IMR-90 (cell line): ENCODE measurements at regions not wholly inside any gene's neighbourhood (a gene's known extent, or its start where the extent isn't known, plus 50 kb on each side); places are given as distances from the start of the nearest gene placed in this dataset.

Experiments used
- ATAC-seq: fragments of 200-7000 bp; cut with Tn5 transposase; 2 replicates; pipeline ENCODE4 v1.9.1; 2020; ENCODE audit warnings: low read depth, mild to moderate bottlenecking, moderate library complexity
- BruUV-seq: library from RNA; stranded (reverse); fragments of 400-500 nt; replicated peaks from 2 replicates; lab custom pipeline; 2021; lab: Mats Ljungman, UMichigan
- CTCF ChIA-PET: fragments of 300-600 bp; formaldehyde crosslinking; extraction: SDS; loops from one replicate; lab custom pipeline; 2021; ENCODE audit warnings: antibody characterized with exemption; lab: Yijun Ruan, JAX
- POLR2A ChIA-PET: fragments of 300-600 bp; sonication (Branson Sonifier 250); formaldehyde crosslinking; loops from one replicate; lab custom pipeline; 2022; ENCODE audit warnings: antibody characterized with exemption; ENCODE audit not compliant: unreplicated experiment; lab: Charles Lee
- DNase-seq: peaks from one replicate; pipeline ENCODE4 v3.0.0; 2013
- H2AFZ ChIP-seq: replicated peaks from 2 replicates; pipeline ENCODE3; 2013; ENCODE audit warnings: low read length, mild to moderate bottlenecking; ENCODE audit not compliant: poor library complexity
- H2AK5ac ChIP-seq: 2 replicates; pipeline ENCODE4 v1.6.1; 2013; ENCODE audit warnings: low read depth, low read length, inconsistent platforms
- H2AK9ac ChIP-seq: replicated peaks from 2 replicates; pipeline ENCODE3; 2013; ENCODE audit warnings: mild to moderate bottlenecking, low read depth, low read length, moderate library complexity; ENCODE audit not compliant: poor library complexity
- H2BK120ac ChIP-seq: 2 replicates; pipeline ENCODE4 v1.6.1; 2013; ENCODE audit warnings: low read depth, low read length, inconsistent platforms
- H2BK15ac ChIP-seq: 3 replicates; pipeline ENCODE4 v1.6.1; 2013; ENCODE audit warnings: low read depth, low read length, inconsistent platforms
- H2BK20ac ChIP-seq: 2 replicates; pipeline ENCODE4 v1.6.1; 2013; ENCODE audit warnings: low read depth, mild to moderate bottlenecking, inconsistent platforms, low read length, moderate library complexity
- H2BK5ac ChIP-seq: 2 replicates; pipeline ENCODE4 v1.6.1; 2013; ENCODE audit warnings: mild to moderate bottlenecking, low read depth, low read length, inconsistent platforms; ENCODE audit not compliant: poor library complexity, severe bottlenecking
- H3K14ac ChIP-seq: replicated peaks from 2 replicates; pipeline ENCODE4 v1.6.1; 2013; ENCODE audit warnings: low read depth, low read length, inconsistent platforms
- H3K18ac ChIP-seq: 2 replicates; pipeline ENCODE4 v1.6.1; 2013; ENCODE audit warnings: low read depth, low read length, control low read depth
- H3K23ac ChIP-seq: 2 replicates; pipeline ENCODE4 v1.6.1; 2013; ENCODE audit warnings: low read depth, low read length, inconsistent platforms
- H3K27ac ChIP-seq: 2 replicates; pipeline ENCODE4 v1.5.1; 2013; ENCODE audit warnings: mild to moderate bottlenecking, control low read depth, low read length; ENCODE audit not compliant: insufficient read depth
- H3K27me3 ChIP-seq: 2 replicates; pipeline ENCODE4 v1.6.1; 2013; ENCODE audit warnings: low read length; ENCODE audit not compliant: control insufficient read depth, insufficient read depth
- H3K36me3 ChIP-seq: 2 replicates; pipeline ENCODE4 v1.6.1; 2013; ENCODE audit warnings: low read length, mixed read lengths; ENCODE audit not compliant: control insufficient read depth, insufficient read depth
- H3K4ac ChIP-seq: 2 replicates; pipeline ENCODE4 v1.6.1; 2013; ENCODE audit warnings: low read depth, low read length, inconsistent platforms
- H3K4me1 ChIP-seq: 2 replicates; pipeline ENCODE4 v1.6.1; 2013; ENCODE audit warnings: low read length, mixed read lengths; ENCODE audit not compliant: control insufficient read depth, insufficient read depth
- H3K4me2 ChIP-seq: 2 replicates; pipeline ENCODE4 v1.6.1; 2013; ENCODE audit warnings: low read depth, mild to moderate bottlenecking, control low read depth, low read length, moderate library complexity
- H3K4me3 ChIP-seq: 2 replicates; pipeline ENCODE4 v1.5.1; 2013; ENCODE audit warnings: low read depth, mild to moderate bottlenecking, control low read depth, low read length, moderate library complexity; ENCODE audit not compliant: insufficient read depth
- H3K56ac ChIP-seq: 2 replicates; pipeline ENCODE4 v1.6.1; 2013; ENCODE audit warnings: low read length, inconsistent platforms; ENCODE audit not compliant: insufficient read depth; ENCODE audit errors: extremely low read depth
- H3K79me1 ChIP-seq, 2 experiments: 2 replicates each; pipeline ENCODE4 v1.6.1; 2013; ENCODE audit warnings: low read length in 2 of 2, inconsistent platforms in 1 of 2, low read depth in 1 of 2
- H3K9ac ChIP-seq: 2 replicates; pipeline ENCODE4 v1.6.1; 2013; ENCODE audit warnings: low read depth, low read length, control low read depth
- H3K9me1 ChIP-seq: 2 replicates; pipeline ENCODE4 v1.6.1; 2013; ENCODE audit warnings: low read length, inconsistent platforms; ENCODE audit not compliant: insufficient read depth
- H3K9me3 ChIP-seq: 2 replicates; pipeline ENCODE4 v1.6.1; 2013; ENCODE audit warnings: low read length; ENCODE audit not compliant: control insufficient read depth, insufficient read depth
- H4K20me1 ChIP-seq: 2 replicates; pipeline ENCODE4 v1.6.1; 2013; ENCODE audit warnings: low read length, inconsistent platforms; ENCODE audit not compliant: insufficient read depth
- H4K5ac ChIP-seq: 2 replicates; pipeline ENCODE4 v1.6.1; 2013; ENCODE audit warnings: mild to moderate bottlenecking, low read depth, low read length, control low read depth
- H4K8ac ChIP-seq, 2 experiments: 2 replicates each; pipeline ENCODE4 v1.6.1; 2013; ENCODE audit warnings: low read depth in 2 of 2, low read length in 2 of 2, control low read depth in 1 of 2, inconsistent platforms in 1 of 2
- H4K91ac ChIP-seq: 2 replicates; pipeline ENCODE4 v1.6.1; 2013; ENCODE audit warnings: low read depth, low read length, inconsistent platforms; ENCODE audit not compliant: insufficient read depth
- BHLHE40 ChIP-seq: fragments of 150-350 bp; IDR thresholded peaks from 2 replicates; pipeline ENCODE4 v1.6.1; 2016; ENCODE audit warnings: mild to moderate bottlenecking, low read depth, low read length
- CHD1 ChIP-seq: IDR thresholded peaks from 2 replicates; pipeline ENCODE4 v1.6.1; 2012; ENCODE audit warnings: low read depth, low read length, improper control_type of control experiment
- CTCF ChIP-seq: conservative IDR thresholded peaks from 2 replicates; pipeline ENCODE4 v1.5.1; 2012; ENCODE audit warnings: mild to moderate bottlenecking, low read depth, low read length, improper control_type of control experiment
- ELK1 ChIP-seq: fragments of 150-350 bp; IDR thresholded peaks from 2 replicates; pipeline ENCODE4 v1.6.1; 2016; ENCODE audit warnings: low read depth, mild to moderate bottlenecking, low read length, moderate library complexity, borderline replicate concordance
- FOS ChIP-seq: fragments of 150-350 bp; IDR thresholded peaks from 2 replicates; pipeline ENCODE4 v1.6.1; 2016; ENCODE audit warnings: low read depth, low read length
- MAFK ChIP-seq: IDR thresholded peaks from 2 replicates; pipeline ENCODE4 v1.6.1; 2012; ENCODE audit warnings: low read depth, low read length, improper control_type of control experiment
- MAZ ChIP-seq: IDR thresholded peaks from 2 replicates; pipeline ENCODE4 v1.6.1; 2012; ENCODE audit warnings: low read depth, mild to moderate bottlenecking, low read length, improper control_type of control experiment, moderate library complexity, borderline replicate concordance
- MXI1 ChIP-seq: IDR thresholded peaks from 2 replicates; pipeline ENCODE4 v1.6.1; 2012; ENCODE audit warnings: low read depth, mild to moderate bottlenecking, low read length, moderate library complexity, borderline replicate concordance
- NFE2L2 ChIP-seq: fragments of 150-350 bp; IDR thresholded peaks from 2 replicates; pipeline ENCODE4 v1.6.1; 2016; ENCODE audit warnings: low read depth, mild to moderate bottlenecking, low read length
- POLR2A ChIP-seq: IDR thresholded peaks from 2 replicates; pipeline ENCODE4 v1.6.1; 2012; ENCODE audit warnings: mild to moderate bottlenecking, low read depth, low read length
- RCOR1 ChIP-seq: IDR thresholded peaks from 2 replicates; pipeline ENCODE4 v1.6.1; 2012; ENCODE audit warnings: mild to moderate bottlenecking, low read length, improper control_type of control experiment; ENCODE audit not compliant: insufficient replicate concordance
- RFX5 ChIP-seq: IDR thresholded peaks from 2 replicates; pipeline ENCODE4 v1.8.0; 2012; ENCODE audit warnings: low read depth, mild to moderate bottlenecking, low read length, moderate library complexity
- USF2 ChIP-seq: fragments of 150-350 bp; IDR thresholded peaks from 2 replicates; pipeline ENCODE4 v1.6.1; 2017; ENCODE audit warnings: mild to moderate bottlenecking, antibody characterized with exemption, low read length, low read depth
- WGBS, 2 experiments: methylation state at CpG; one replicate each; pipeline versions ENCODE4 v1.1.5 to v1.1.7; 2013; ENCODE audit warnings: missing lambda C conversion rate in 2 of 2; ENCODE audit not compliant: insufficient read length in 1 of 2; ENCODE audit errors: extremely low coverage in 2 of 2; 5-methylcytosine and 5-hydroxymethylcytosine counted together
- dilution Hi-C: fragments of 300-500 bp; cut with HindIII; formaldehyde crosslinking; loops from one replicate; pipeline ENCODE4 v1.14.3; 2018; ENCODE audit warnings: low sequenced_read_pairs; ENCODE audit not compliant: unreplicated experiment
- in situ Hi-C: fragments of 300-500 bp; cut with MboI; formaldehyde crosslinking; loops from 3 replicates; pipeline ENCODE4 v1.14.3; 2019; ENCODE audit warnings: low sequenced_read_pairs, inconsistent platforms, mixed read lengths
- intact Hi-C: fragments of 100-400 bp; cut with micrococcal nuclease; formaldehyde crosslinking; loops from 2 replicates; pipeline ENCODE4 v1.10.0; 2022

- Histone ChIP-seq H3K79me1 (no peaks in the 10 kb centered on the region), H3K9me1 (no peaks in the 10 kb centered on the region), H4K91ac (no peak overlapping the region), H3K4me3 (no peak overlapping the region), H3K18ac (no peak overlapping the region), H4K8ac (no peak overlapping the region), H2AFZ (no peak overlapping the region), H4K20me1 (no peaks in the 10 kb centered on the region), H3K27me3 (no peaks in the 10 kb centered on the region), H4K5ac (no peak overlapping the region), H3K23ac (no peak overlapping the region), H3K27ac (no peak overlapping the region), H3K36me3 (no peaks in the 10 kb centered on the region), H3K4me2 (no peak overlapping the region), H3K9me3 (peaks cover 5% of the 10 kb centered on the region), H3K9ac (no peak overlapping the region), H3K4ac (no peak overlapping the region), H3K4me1 (no peaks in the 10 kb centered on the region), H3K56ac (no peak overlapping the region), H2AK5ac (no peak overlapping the region), H2BK120ac (no peak overlapping the region), H3K14ac (no peak overlapping the region), H2BK20ac (no peak overlapping the region), H2BK15ac (no peak overlapping the region), H2AK9ac (no peak overlapping the region), H2BK5ac (no peak overlapping the region)
- intact Hi-C loops (no loop called here), dilution Hi-C loops (no loop called here), in situ Hi-C loops (no loop called here)
- no TSS peak for BruUV-seq
- POLR2A ChIA-PET, result no interaction called here
- no peak for ATAC-seq
- no peak for DNase-seq
- no CpG with 5 or more reads among the region's 4 CpGs for WGBS, 2 experiments
- CTCF ChIA-PET, result no interaction called here
- TF ChIP-seq RFX5 (no peak), CTCF (no peak), MAZ (no peak), MAFK (no peak), MXI1 (no peak), NFE2L2 (no peak), BHLHE40 (no peak), POLR2A (no peak), RCOR1 (no peak), USF2 (no peak), CHD1 (no peak), FOS (no peak), ELK1 (no peak)
Observed at GRCh38 chr6:98627129-98627775, 207.1 kb upstream of the POU3F2 start.
